Right lobe of liver (tissue), 6 donors: ENCODE measurements at regions not wholly inside any gene's neighbourhood (a gene's known extent, or its start where the extent isn't known, plus 50 kb on each side); places are given as distances from the start of the nearest gene placed in this dataset.
A peak's percentile ranks its signal among the peaks of the same experiment; 100 is the strongest.

Experiments
- ATAC-seq, 4 donors: fragments of 200-7000 bp; cut with Tn5 transposase; one replicate each; pipeline ENCODE4 v1.9.1; 2020; ENCODE audit warnings: mild to moderate bottlenecking in 4 of 4, moderate library complexity in 4 of 4
- DNase-seq, 3 donors: peaks; one replicate each; pipeline ENCODE4 v3.0.0-alpha.2; 2020
- H3K27ac ChIP-seq, 3 donors: fragments of 200-600 bp; one replicate each; pipeline ENCODE4 v1.8.0; 2022
- H3K27me3 ChIP-seq, 2 donors: fragments of 200-600 bp; one replicate each; pipeline ENCODE4 v1.8.0; 2022
- H3K36me3 ChIP-seq, 4 donors: fragments of 200-600 bp; sonication (generic) in 1 of 4; one replicate each; pipeline versions ENCODE4 v1.5.1 to v1.8.0; 2017 to 2022; ENCODE audit warnings: control low read depth in 1 of 4
- H3K4me1 ChIP-seq, 4 donors: fragments of 200-600 bp; sonication (generic) in 1 of 4; one replicate each; pipeline versions ENCODE4 v1.5.1 to v1.8.0; 2017 to 2022; ENCODE audit warnings: control low read depth in 1 of 4
- H3K4me3 ChIP-seq, 3 donors: fragments of 200-600 bp; one replicate each; pipeline ENCODE4 v1.8.0; 2022
- H3K9me3 ChIP-seq, 4 donors: fragments of 200-600 bp; sonication (generic) in 1 of 4; one replicate each; pipeline versions ENCODE4 v1.5.1 to v1.8.0; 2017 to 2022; ENCODE audit warnings: control low read depth in 1 of 4
- CTCF ChIP-seq, 4 donors: fragments of 200-600 bp in 3 of 4; fragments of 450-650 bp in 1 of 4; IDR thresholded peaks; one replicate each; pipeline versions ENCODE4 v1.5.1 to v1.8.0; 2016 to 2022; ENCODE audit warnings: antibody characterized with exemption in 4 of 4, mild to moderate bottlenecking in 2 of 4
- POLR2A ChIP-seq: fragments of 450-650 bp; IDR thresholded peaks from one replicate; pipeline ENCODE4 v1.6.1; 2017; ENCODE audit warnings: antibody characterized with exemption, mild to moderate bottlenecking
- WGBS: methylation state at CpG from one replicate; pipeline ENCODE4 v1.1.6; 2018; ENCODE audit warnings: low coverage, low lambda C conversion rate; ENCODE audit not compliant: insufficient coverage; ENCODE audit errors: missing lambda C conversion rate; 5-methylcytosine and 5-hydroxymethylcytosine counted together
- intact Hi-C, 2 donors: fragments of 100-400 bp; cut with DNase I; formaldehyde crosslinking; loops; one replicate each; pipeline versions ENCODE4 v1.11.2 to v1.14.1; 2022
- small RNA-seq, 2 experiments: library from RNA; depleted of rRNA; stranded (forward); fragments of <200 nt; gene quantifications; one replicate each; pipeline ENCODE3, GENCODE V24; 2016
- donor health status: DM: no; HTN: yes; CAD: no.
- donor health status: DM: no; HTN: no; CAD: no.
- donor health status: DM: no; HTN: no; CAD: no.
- donor health status: DM: no; HTN: yes; CAD: no.
- donor health status: DM: no; HTN: yes; CAD: no.

GRCh38 chr7:121447911-121448300, 51.8 kb upstream of the FAM3C start:
- WGBS, result 36% methylated on average over 4 of the region's 4 CpGs
- Histone ChIP-seq H3K4me3 (no peak overlapping the region), H3K9me3 (no peaks in the 10 kb centered on the region), H3K36me3 (no peaks in the 10 kb centered on the region), H3K27ac (no peak overlapping the region), H3K4me1 (no peaks in the 10 kb centered on the region), H3K27me3 (no peaks in the 10 kb centered on the region)
- no peak for TF ChIP-seq CTCF (IDR thresholded peaks at IDR 0.05)
- no peak for TF ChIP-seq POLR2A
- ATAC-seq (peak in 3 of 4 donors; percentile 28 to 53 (median 47)), DNase-seq (no peak)
- intact Hi-C loops, result no loop called here

- no peak overlapping the region for H3K27ac ChIP-seq
- TF ChIP-seq CTCF (IDR thresholded peaks at IDR 0.05) (no peak), POLR2A (no peak)
- H3K4me3 ChIP-seq, result no peak overlapping the region
- H3K27me3 ChIP-seq, result no peaks in the 10 kb centered on the region
- no peaks in the 10 kb centered on the region for H3K4me1 ChIP-seq
- intact Hi-C loops, result no loop called here
- ATAC-seq (peak in 1 of 4 donors; percentile 38), DNase-seq (no peak)
- WGBS, result 41% methylated on average over 2 of the region's 2 CpGs
- no peaks in the 10 kb centered on the region for H3K9me3 ChIP-seq
- no peaks in the 10 kb centered on the region for H3K36me3 ChIP-seq
Measured at GRCh38 chr7:121447243-121447910, 51.3 kb upstream of the FAM3C start.

DNA sequence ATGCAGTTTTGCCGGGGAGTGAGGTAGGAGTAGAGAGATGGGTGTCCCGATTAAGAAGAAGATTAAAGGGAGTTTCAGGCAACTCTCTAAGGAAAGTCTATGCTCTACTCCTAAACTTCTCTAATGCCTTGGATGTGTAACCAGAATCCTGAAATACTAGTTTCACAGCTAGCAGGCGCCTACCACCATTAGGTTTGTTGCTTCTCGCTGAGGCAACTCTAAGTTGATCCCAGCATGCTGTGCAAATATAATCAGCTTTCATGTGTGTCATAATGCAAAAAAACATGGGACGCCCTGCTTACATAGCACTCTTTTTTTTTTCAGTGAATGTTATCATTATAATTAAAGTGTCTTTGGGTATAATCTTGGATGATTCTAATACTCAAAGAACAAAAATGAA, 50.4 kb upstream of the FAM3C start:
- DNase-seq, result no peak

More for the DNA sequence above, 50.4 kb upstream of the FAM3C start:
- intact Hi-C loops, result no loop called here
- Histone ChIP-seq H3K27ac (no peak overlapping the region), H3K4me1 (no peaks in the 10 kb centered on the region), H3K4me3 (no peak overlapping the region), H3K27me3 (no peaks in the 10 kb centered on the region), H3K9me3 (no peaks in the 10 kb centered on the region), H3K36me3 (no peaks in the 10 kb centered on the region)
- no peak for ATAC-seq
- no peak for TF ChIP-seq POLR2A
- TF ChIP-seq CTCF (IDR thresholded peaks at IDR 0.05), result no peak
- 95% methylated on average over 5 of the region's 5 CpGs for WGBS

Small RNA genes in the stretch of these regions (small RNA-seq; reads per million reads assigned to genes)
- gene RN7SKP277, result 0 reads per million in 2 experiments
